ENCODE measurements at regions not wholly inside any gene's neighbourhood (a gene's known extent, or its start where the extent isn't known, plus 50 kb on each side); places are given as distances from the start of the nearest gene placed in this dataset.

DNA sequence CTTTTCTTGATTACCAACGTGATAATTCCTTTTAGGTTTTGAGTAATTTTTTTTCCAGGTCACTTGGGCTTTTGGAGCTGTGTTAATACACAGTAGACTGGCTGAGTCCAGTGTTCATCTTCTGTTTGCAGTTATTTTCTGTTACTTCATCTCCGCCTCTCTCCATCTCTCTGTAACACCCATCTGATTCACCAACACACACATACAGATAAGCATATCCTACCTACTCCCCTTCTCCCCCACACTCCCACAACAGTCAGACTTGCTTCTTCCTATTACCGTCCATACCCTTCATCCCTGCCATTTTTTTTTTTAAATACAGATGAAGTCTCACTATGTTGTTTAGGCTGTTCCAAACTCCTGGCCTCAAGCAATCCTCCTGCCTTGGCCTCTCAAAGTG lies 72.7 kb upstream of the MANSC4 start:
- peaks cover 4% of the 10 kb centered on the region; the same call in 1 of the 2 replicates for H3K27me3 ChIP-seq (ENCODE audit: control insufficient read depth, insufficient read depth, low read length)
- no peak overlapping the region for H3K4me3 ChIP-seq (ENCODE audit: low read depth, low read length)
- no peaks in the 10 kb centered on the region for H3K36me3 ChIP-seq (ENCODE audit: control insufficient read depth, insufficient read depth, low read length)
- ChIA-PET POLR2A (no interaction called here), CTCF (no interaction called here)
- no peak for DNase-seq (ENCODE audit: low read depth)
- TF ChIP-seq, protein P1, sequence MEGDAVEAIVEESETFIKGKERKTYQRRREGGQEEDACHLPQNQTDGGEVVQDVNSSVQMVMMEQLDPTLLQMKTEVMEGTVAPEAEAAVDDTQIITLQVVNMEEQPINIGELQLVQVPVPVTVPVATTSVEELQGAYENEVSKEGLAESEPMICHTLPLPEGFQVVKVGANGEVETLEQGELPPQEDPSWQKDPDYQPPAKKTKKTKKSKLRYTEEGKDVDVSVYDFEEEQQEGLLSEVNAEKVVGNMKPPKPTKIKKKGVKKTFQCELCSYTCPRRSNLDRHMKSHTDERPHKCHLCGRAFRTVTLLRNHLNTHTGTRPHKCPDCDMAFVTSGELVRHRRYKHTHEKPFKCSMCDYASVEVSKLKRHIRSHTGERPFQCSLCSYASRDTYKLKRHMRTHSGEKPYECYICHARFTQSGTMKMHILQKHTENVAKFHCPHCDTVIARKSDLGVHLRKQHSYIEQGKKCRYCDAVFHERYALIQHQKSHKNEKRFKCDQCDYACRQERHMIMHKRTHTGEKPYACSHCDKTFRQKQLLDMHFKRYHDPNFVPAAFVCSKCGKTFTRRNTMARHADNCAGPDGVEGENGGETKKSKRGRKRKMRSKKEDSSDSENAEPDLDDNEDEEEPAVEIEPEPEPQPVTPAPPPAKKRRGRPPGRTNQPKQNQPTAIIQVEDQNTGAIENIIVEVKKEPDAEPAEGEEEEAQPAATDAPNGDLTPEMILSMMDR (IDR thresholded peaks at IDR 0.05; ENCODE audit: insufficient read depth, low read depth, low read length), result no peak

Measured in BJ (cell line).